HEK293 (cell line): ENCODE measurements at regions not wholly inside any gene's neighbourhood (a gene's known extent, or its start where the extent isn't known, plus 50 kb on each side); places are given as distances from the start of the nearest gene placed in this dataset.

Source experiments
- CTCF ChIA-PET: fragments of 350-600 bp; formaldehyde crosslinking; extraction: SDS; loops from one replicate; lab custom pipeline; 2021; ENCODE audit warnings: antibody characterized with exemption; lab: Yijun Ruan, JAX
- POLR2A ChIA-PET: fragments of 300-600 bp; formaldehyde crosslinking; extraction: SDS; loops from one replicate; lab custom pipeline; 2020; ENCODE audit warnings: antibody characterized with exemption, inconsistent platforms; lab: Yijun Ruan, JAX
- H3K27ac ChIP-seq: fragments of 200-500 bp; sonication (Bioruptor generic); 2 replicates; pipeline ENCODE4 v1.5.1; 2014; ENCODE audit warnings: low read depth, low read length, control low read depth, inconsistent platforms; ENCODE audit errors: extremely low read depth
- H3K36me3 ChIP-seq, 2 experiments: fragments of 200-500 bp in 1 of 2; sonication (Bioruptor generic) in 1 of 2; 1 replicate in 1 of 2; 2 replicates in 1 of 2; pipeline ENCODE4 v1.5.1; 2014 to 2017; ENCODE audit warnings: inconsistent platforms in 2 of 2, low read length in 2 of 2; ENCODE audit not compliant: control insufficient read depth in 2 of 2, insufficient read depth in 1 of 2
- H3K4me1 ChIP-seq: fragments of 200-500 bp; sonication (Bioruptor generic); 2 replicates; pipeline ENCODE4 v1.5.1; 2014; ENCODE audit warnings: mild to moderate bottlenecking, low read length, inconsistent platforms; ENCODE audit not compliant: control insufficient read depth, insufficient read depth
- H3K4me3 ChIP-seq: 2 replicates; pipeline ENCODE4 v1.5.1; 2011; ENCODE audit warnings: low read depth, mild to moderate bottlenecking, control low read depth, low read length, moderate library complexity
- H3K9me3 ChIP-seq: fragments of 200-500 bp; sonication (Bioruptor generic); 2 replicates; pipeline ENCODE4 v1.5.1; 2014; ENCODE audit warnings: low read depth, low read length, inconsistent platforms; ENCODE audit not compliant: control insufficient read depth, insufficient read depth
- HOXA7 ChIP-seq: sonication (generic); formaldehyde crosslinking; IDR thresholded peaks from 2 replicates; pipeline ENCODE4 v1.8.1; 2022; ENCODE audit warnings: missing genetic modification reagents, borderline replicate concordance
- MEIS1 ChIP-seq: sonication (generic); formaldehyde crosslinking; IDR thresholded peaks from 2 replicates; pipeline ENCODE4 v1.8.1; 2022; ENCODE audit warnings: missing genetic modification reagents, mild to moderate bottlenecking, borderline replicate concordance
- MZF1 ChIP-seq: fragments of 450-650 bp; formaldehyde crosslinking; IDR thresholded peaks from 2 replicates; pipeline ENCODE4 v1.5.1; 2017; ENCODE audit warnings: missing biosample characterization, missing genetic modification characterization, borderline replicate concordance
- OSR2 ChIP-seq: fragments of 450-650 bp; formaldehyde crosslinking; IDR thresholded peaks from 2 replicates; pipeline ENCODE4 v1.5.1; 2016; ENCODE audit warnings: missing biosample characterization, missing genetic modification characterization
- PRDM1 ChIP-seq: fragments of 450-650 bp; formaldehyde crosslinking; IDR thresholded peaks from 2 replicates; pipeline ENCODE4; 2016; ENCODE audit warnings: missing biosample characterization, missing genetic modification characterization
- RBAK ChIP-seq: fragments of 450-650 bp; formaldehyde crosslinking; IDR thresholded peaks from 2 replicates; pipeline ENCODE4 v1.5.1; 2016; ENCODE audit warnings: missing biosample characterization, missing genetic modification characterization
- TRIM28 ChIP-seq: IDR thresholded peaks from 2 replicates; pipeline ENCODE4 v1.6.1; 2011; ENCODE audit warnings: low read length, control low read depth, borderline replicate concordance
- YY2 ChIP-seq: fragments of 450-650 bp; formaldehyde crosslinking; IDR thresholded peaks from 2 replicates; pipeline ENCODE4 v1.5.1; 2016; ENCODE audit warnings: missing biosample characterization, missing genetic modification characterization
- ZBTB20 ChIP-seq: fragments of 450-650 bp; formaldehyde crosslinking; IDR thresholded peaks from 2 replicates; pipeline ENCODE4 v1.5.1; 2016; ENCODE audit warnings: missing biosample characterization, missing genetic modification characterization
- ZBTB21 ChIP-seq: fragments of 450-650 bp; formaldehyde crosslinking; IDR thresholded peaks from 2 replicates; pipeline ENCODE4 v1.5.1; 2017; ENCODE audit warnings: missing biosample characterization, missing genetic modification characterization
- ZBTB48 ChIP-seq: fragments of 450-650 bp; formaldehyde crosslinking; IDR thresholded peaks from 2 replicates; pipeline ENCODE4 v1.5.1; 2016; ENCODE audit warnings: missing biosample characterization, missing genetic modification characterization
- ZNF10 ChIP-seq: fragments of 450-650 bp; formaldehyde crosslinking; IDR thresholded peaks from 2 replicates; pipeline ENCODE4 v1.5.1; 2017; ENCODE audit warnings: missing biosample characterization, missing genetic modification characterization
- ZNF138 ChIP-seq: fragments of 450-650 bp; formaldehyde crosslinking; IDR thresholded peaks from 2 replicates; pipeline ENCODE4 v1.5.1; 2016; ENCODE audit warnings: missing biosample characterization, missing genetic modification characterization, borderline replicate concordance
- ZNF157 ChIP-seq: fragments of 450-650 bp; formaldehyde crosslinking; IDR thresholded peaks from 2 replicates; pipeline ENCODE4 v1.5.1; 2016; ENCODE audit warnings: missing biosample characterization, missing genetic modification characterization
- ZNF16 ChIP-seq: fragments of 450-650 bp; formaldehyde crosslinking; IDR thresholded peaks from 2 replicates; pipeline ENCODE4 v1.5.1; 2016; ENCODE audit warnings: low read depth, missing biosample characterization, missing genetic modification characterization
- ZNF202 ChIP-seq: fragments of 450-650 bp; formaldehyde crosslinking; IDR thresholded peaks from 2 replicates; pipeline ENCODE4 v1.5.1; 2016; ENCODE audit warnings: missing biosample characterization, missing genetic modification characterization, borderline replicate concordance
- ZNF239 ChIP-seq: fragments of 450-650 bp; formaldehyde crosslinking; IDR thresholded peaks from 2 replicates; pipeline ENCODE4 v1.5.1; 2016; ENCODE audit warnings: missing biosample characterization, missing genetic modification characterization
- ZNF292 ChIP-seq: fragments of 450-650 bp; formaldehyde crosslinking; IDR thresholded peaks from 2 replicates; pipeline ENCODE4 v1.5.1; 2016; ENCODE audit warnings: low read depth, missing biosample characterization, missing genetic modification characterization, borderline replicate concordance
- ZNF433 ChIP-seq: fragments of 450-650 bp; formaldehyde crosslinking; IDR thresholded peaks from 2 replicates; pipeline ENCODE4 v1.5.1; 2016; ENCODE audit warnings: missing biosample characterization, missing genetic modification characterization, low read depth
- ZNF549 ChIP-seq: fragments of 450-650 bp; IDR thresholded peaks from 2 replicates; pipeline ENCODE4 v1.5.1; 2018; ENCODE audit warnings: missing biosample characterization, missing genetic modification characterization, mild to moderate bottlenecking, inconsistent platforms, moderate library complexity
- ZNF670 ChIP-seq: fragments of 450-650 bp; formaldehyde crosslinking; IDR thresholded peaks from 2 replicates; pipeline ENCODE4 v1.5.1; 2016; ENCODE audit warnings: missing biosample characterization, missing genetic modification characterization, low read depth
- ZNF76 ChIP-seq: fragments of 450-650 bp; formaldehyde crosslinking; IDR thresholded peaks from 2 replicates; pipeline ENCODE4; 2016; ENCODE audit warnings: low read depth, missing biosample characterization, missing genetic modification characterization, borderline replicate concordance
- ZNF777 ChIP-seq: fragments of 450-650 bp; formaldehyde crosslinking; IDR thresholded peaks from 2 replicates; pipeline ENCODE4 v1.5.1; 2017; ENCODE audit warnings: missing biosample characterization, missing genetic modification characterization, borderline replicate concordance
- TF ChIP-seq, protein P1 (sequence below): fragments of 450-650 bp; formaldehyde crosslinking; IDR thresholded peaks from 2 replicates; pipeline ENCODE4 v1.5.1; 2016; ENCODE audit warnings: missing biosample characterization, missing genetic modification characterization
- TF ChIP-seq, protein P2 (sequence below): fragments of 450-650 bp; formaldehyde crosslinking; IDR thresholded peaks from 2 replicates; pipeline ENCODE4 v1.5.1; 2017; ENCODE audit warnings: missing biosample characterization, missing genetic modification characterization
- TF ChIP-seq, protein P3 (sequence below): fragments of 450-650 bp; formaldehyde crosslinking; IDR thresholded peaks from 2 replicates; pipeline ENCODE4 v1.5.1; 2016; ENCODE audit warnings: missing biosample characterization, missing genetic modification characterization
- TF ChIP-seq, protein P4 (sequence below): fragments of 450-650 bp; formaldehyde crosslinking; IDR thresholded peaks from 2 replicates; pipeline ENCODE4 v1.5.1; 2017; ENCODE audit warnings: missing biosample characterization, missing genetic modification characterization

DNA sequence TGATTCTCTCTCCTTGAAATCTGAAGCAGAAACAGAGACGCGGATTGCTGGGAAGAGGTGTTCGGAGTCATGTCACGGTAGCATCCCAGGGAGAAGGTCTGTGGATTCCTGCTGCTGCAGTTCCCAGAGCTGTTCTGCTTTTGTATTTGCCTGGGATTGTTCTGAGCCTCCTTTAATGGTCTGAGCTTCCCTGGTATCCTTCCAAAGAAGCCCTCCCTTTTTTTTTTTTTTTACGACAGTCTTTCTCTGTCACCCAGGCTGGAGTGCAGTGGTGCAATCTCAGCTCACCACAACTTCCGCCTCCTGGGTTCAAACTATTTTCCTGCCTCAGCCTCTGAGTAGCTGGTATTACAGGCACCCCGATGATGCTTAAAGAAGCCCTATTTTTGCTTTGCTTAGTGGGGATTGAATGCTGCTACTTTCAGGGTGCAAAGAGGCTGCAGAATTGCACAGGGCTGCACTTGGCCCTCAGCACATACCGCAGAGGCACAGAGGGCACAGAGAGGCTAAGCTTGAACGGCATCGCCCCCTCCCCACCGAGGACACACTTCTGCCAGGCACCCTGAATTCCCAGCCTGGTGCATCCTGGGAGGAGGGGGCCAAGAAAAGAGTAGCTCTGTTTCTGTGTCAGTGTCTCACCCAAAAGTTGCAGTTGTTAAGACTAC is 208.6 kb upstream of the GALNT17 start:
- CTCF ChIA-PET: interaction anchor here (0.6 kb wide), 1 partner anchor 312 kb away, joined by 5 read pairs; no protein-coding TSS in a partner anchor
- H3K4me1 ChIP-seq: no peaks in the 10 kb centered on the region
- POLR2A ChIA-PET: no interaction called here
- H3K9me3 ChIP-seq: no peaks in the 10 kb centered on the region
- H3K36me3 ChIP-seq: no peaks in the 10 kb centered on the region
- no peak overlapping the region for H3K4me3 ChIP-seq
- TF ChIP-seq ZNF777 (no peak), PRDM1 (tag by site-specific recombination) (no peak), ZNF76 (tag by site-specific recombination) (no peak), ZNF433 (tag by site-specific recombination) (no peak), MZF1 (tag by site-specific recombination) (no peak), ZNF239 (tag by site-specific recombination) (no peak), ZNF10 (tag by site-specific recombination) (no peak), ZBTB21 (tag by site-specific recombination) (no peak), ZBTB48 (tag by site-specific recombination) (no peak), MEIS1 (CRISPR knock-in tag) (no peak), ZNF549 (tag by site-specific recombination) (no peak), YY2 (tag by site-specific recombination) (no peak), RBAK (tag by site-specific recombination) (no peak), ZNF292 (tag by site-specific recombination) (no peak), HOXA7 (CRISPR knock-in tag) (no peak)
- TF ChIP-seq, protein P1, sequence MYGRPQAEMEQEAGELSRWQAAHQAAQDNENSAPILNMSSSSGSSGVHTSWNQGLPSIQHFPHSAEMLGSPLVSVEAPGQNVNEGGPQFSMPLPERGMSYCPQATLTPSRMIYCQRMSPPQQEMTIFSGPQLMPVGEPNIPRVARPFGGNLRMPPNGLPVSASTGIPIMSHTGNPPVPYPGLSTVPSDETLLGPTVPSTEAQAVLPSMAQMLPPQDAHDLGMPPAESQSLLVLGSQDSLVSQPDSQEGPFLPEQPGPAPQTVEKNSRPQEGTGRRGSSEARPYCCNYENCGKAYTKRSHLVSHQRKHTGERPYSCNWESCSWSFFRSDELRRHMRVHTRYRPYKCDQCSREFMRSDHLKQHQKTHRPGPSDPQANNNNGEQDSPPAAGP: no peak
- H3K27ac ChIP-seq: no peak overlapping the region

DNA sequence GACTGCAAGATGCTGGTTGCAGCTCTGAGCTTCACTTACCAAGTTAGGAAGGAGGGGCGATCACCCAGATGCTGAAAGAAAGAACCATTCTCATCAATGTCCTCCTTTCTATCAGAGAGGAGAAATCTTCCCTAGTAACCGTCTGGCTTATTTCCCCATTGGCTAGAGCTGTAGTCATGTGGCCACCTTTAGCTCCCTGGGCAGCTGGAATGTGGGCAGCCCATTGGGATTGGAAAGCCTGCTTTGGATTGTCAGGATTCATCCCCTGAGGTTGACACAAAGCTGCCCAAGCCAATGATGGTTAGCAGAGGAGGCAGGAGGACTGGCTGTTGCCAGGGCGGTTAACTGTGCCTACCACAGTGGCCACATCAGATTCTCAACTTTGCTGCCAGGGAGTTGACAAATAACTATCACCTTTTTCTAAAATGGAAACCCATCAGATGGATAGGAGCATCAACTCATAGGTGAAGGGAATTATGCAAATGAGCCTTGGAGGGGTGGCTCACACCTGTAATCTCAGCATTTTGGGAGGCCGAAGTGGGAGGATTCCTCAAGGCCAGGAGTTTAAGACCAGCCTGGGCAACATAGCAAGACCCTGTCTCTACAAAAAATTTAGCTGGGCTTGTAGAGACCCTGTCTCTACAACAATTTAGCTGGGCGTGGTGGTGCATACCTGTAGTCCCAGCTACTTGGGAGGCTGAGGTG is 206.4 kb upstream of the GALNT17 start:
- no peak overlapping the region for H3K27ac ChIP-seq
- ChIA-PET POLR2A (no interaction called here), CTCF (no interaction called here)
- H3K9me3 ChIP-seq: no peaks in the 10 kb centered on the region
- no peak overlapping the region for H3K4me3 ChIP-seq
- no peak for TF ChIP-seq ZNF16 (tag by site-specific recombination)
- TF ChIP-seq, protein P2, sequence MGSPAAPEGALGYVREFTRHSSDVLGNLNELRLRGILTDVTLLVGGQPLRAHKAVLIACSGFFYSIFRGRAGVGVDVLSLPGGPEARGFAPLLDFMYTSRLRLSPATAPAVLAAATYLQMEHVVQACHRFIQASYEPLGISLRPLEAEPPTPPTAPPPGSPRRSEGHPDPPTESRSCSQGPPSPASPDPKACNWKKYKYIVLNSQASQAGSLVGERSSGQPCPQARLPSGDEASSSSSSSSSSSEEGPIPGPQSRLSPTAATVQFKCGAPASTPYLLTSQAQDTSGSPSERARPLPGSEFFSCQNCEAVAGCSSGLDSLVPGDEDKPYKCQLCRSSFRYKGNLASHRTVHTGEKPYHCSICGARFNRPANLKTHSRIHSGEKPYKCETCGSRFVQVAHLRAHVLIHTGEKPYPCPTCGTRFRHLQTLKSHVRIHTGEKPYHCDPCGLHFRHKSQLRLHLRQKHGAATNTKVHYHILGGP: no peak
- TF ChIP-seq ZNF138: no peak
- TF ChIP-seq, protein P3, sequence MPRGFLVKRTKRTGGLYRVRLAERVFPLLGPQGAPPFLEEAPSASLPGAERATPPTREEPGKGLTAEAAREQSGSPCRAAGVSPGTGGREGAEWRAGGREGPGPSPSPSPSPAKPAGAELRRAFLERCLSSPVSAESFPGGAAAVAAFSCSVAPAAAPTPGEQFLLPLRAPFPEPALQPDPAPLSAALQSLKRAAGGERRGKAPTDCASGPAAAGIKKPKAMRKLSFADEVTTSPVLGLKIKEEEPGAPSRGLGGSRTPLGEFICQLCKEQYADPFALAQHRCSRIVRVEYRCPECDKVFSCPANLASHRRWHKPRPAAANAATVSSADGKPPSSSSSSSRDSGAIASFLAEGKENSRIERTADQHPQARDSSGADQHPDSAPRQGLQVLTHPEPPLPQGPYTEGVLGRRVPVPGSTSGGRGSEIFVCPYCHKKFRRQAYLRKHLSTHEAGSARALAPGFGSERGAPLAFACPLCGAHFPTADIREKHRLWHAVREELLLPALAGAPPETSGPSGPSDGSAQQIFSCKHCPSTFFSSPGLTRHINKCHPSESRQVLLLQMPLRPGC: no peak
- no peak for TF ChIP-seq ZNF670 (tag by site-specific recombination)
- TF ChIP-seq ZNF202 (tag by site-specific recombination): no peak
- TF ChIP-seq TRIM28: no peak
- TF ChIP-seq ZNF76 (tag by site-specific recombination): no peak
- TF ChIP-seq ZBTB20 (tag by site-specific recombination): no peak
- TF ChIP-seq OSR2 (tag by site-specific recombination): no peak
- TF ChIP-seq, protein P4, sequence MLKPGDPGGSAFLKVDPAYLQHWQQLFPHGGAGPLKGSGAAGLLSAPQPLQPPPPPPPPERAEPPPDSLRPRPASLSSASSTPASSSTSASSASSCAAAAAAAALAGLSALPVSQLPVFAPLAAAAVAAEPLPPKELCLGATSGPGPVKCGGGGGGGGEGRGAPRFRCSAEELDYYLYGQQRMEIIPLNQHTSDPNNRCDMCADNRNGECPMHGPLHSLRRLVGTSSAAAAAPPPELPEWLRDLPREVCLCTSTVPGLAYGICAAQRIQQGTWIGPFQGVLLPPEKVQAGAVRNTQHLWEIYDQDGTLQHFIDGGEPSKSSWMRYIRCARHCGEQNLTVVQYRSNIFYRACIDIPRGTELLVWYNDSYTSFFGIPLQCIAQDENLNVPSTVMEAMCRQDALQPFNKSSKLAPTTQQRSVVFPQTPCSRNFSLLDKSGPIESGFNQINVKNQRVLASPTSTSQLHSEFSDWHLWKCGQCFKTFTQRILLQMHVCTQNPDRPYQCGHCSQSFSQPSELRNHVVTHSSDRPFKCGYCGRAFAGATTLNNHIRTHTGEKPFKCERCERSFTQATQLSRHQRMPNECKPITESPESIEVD (tag by site-specific recombination): no peak
- TF ChIP-seq ZNF157 (tag by site-specific recombination): no peak
- H3K4me1 ChIP-seq: no peaks in the 10 kb centered on the region
- no peaks in the 10 kb centered on the region for H3K36me3 ChIP-seq
